ENCODE measurements at regions not wholly inside any gene's neighbourhood (a gene's known extent, or its start where the extent isn't known, plus 50 kb on each side); places are given as distances from the start of the nearest gene placed in this dataset.
A peak's percentile ranks its signal among the peaks of the same experiment; 100 is the strongest.

DNA sequence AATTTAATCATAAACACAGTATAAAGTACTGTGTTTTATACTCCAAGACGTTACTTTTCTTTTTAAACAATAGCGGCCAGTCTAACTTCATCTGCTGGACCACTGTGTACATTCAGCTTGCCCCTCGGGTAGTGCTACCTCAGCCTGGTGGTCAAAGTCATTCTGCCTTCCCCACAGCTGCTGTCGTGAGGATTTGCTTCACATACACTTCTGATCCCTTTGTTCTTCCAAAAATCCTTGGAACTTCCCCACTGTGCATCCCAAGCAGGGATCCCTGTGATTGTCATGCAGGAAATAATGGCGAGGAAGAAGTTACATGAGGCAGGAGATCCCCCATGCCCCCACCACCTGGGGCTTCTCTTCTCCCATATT lies 234.9 kb upstream of the STARD13 start:
- no peak for DNase-seq

DNA sequence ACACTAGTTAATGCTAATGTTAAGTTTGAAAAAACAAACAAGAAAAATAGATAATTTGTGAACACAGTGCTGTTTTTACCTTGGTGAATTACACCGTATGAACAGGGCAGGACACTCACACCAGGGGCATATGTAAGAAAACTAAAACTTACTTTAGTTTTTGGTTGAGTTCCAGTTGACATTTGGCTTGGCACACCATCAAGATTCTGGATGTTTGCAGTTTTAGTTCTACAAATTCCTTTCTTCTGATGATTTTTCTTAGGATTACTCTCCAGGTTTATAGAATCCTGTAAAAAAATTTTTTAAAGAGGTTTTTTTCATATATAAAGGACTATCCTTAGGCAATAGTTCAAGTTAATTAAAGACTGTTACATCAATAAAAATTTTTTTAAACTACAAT lies 238.5 kb upstream of the STARD13 start:
- no peak for DNase-seq

DNA sequence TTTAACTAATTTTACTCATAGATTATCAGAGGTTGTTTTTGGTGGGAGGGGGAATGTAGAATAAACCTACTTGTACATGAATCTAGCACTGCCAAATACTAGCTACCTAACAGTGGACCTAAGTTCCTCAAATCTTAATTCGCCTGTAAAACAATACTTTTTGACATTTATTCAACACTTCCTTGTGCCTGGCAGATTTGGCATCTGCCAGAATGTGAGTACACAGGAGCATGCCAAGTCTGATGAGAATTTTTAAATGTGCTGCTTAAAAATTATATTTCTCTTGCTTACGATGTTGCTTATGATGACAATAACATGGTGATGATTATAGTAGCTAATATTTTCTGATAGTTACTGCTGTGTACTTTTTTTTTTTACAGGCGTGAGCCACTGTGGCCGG lies 240.2 kb upstream of the STARD13 start:
- DNase-seq: no peak

DNA sequence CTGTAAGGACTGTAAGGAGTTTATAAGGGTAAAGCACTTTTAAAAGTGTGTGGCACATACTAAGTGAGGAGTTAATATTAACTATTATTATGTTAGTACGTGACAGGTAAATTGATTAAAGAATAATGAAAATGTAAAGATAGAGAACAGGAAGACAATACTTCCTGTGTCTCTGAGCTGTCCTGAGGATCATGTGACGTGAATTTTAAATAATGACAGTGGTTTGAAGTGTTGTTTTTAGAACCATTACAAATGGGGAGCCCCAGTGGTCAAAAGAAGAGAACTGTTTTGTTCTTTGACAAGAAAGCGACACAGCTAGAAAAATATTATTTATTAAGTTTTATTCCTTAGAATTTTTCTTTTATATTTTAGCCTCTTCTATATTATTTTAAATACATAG lies 241.2 kb upstream of the STARD13 start:
- DNase-seq: no peak

DNA sequence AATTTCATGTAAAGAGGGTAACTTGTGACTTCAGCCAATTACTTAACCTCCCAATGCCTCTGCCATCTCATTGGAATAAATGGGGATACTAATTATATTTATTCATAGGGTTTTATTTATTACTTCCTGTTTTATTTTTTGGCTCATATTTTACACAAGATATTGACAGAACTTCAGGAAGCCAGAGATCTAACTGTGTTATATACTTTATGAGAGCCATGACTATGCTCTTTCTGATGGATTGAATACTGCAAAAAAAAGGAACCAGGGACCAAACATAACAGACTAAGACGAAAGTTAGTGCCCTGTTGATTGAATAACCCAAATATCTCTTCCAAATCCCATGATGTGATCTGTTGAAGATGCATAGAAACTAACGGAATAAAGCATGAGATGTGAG lies 243.3 kb upstream of the STARD13 start:
- no peak for DNase-seq

DNA sequence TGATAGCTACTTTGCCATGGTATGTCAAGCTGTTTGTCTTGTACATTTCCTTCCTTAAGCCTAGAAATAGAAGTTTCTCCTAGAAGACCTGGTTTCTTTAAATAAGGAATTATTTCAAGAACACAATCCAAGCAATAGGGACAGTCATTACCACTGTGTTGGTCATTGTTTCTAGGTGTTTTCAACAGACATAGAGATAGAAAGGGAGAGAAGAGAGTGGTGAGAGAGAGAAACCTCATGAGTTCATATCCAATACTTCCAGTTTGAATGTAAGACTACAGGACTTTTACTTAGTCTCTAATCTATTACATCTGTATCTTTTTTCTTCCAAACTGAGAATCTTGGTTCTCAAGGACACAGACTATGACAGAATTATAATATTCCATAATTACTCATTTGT lies 245.9 kb upstream of the STARD13 start:
- DNase-seq: no peak

DNA sequence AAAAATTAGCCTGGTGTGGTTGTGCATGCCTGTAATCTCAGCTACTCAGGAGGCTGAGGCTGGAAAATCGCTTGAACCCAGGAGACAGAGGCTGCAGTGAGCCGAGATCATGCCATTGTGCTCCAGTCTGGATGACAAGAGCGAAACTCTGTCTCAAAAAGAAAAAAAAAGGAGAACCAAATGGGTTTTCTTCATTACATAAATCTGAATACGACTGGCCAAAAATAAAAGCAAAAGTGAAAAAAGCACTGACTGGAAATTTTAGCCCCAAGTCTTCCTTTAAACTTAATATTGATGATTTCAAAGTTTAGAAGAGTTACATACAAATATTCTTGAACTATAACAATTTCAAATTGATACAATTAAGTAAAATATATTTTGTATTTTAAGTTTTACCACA lies 249.5 kb upstream of the STARD13 start:
- no peak for DNase-seq

DNA sequence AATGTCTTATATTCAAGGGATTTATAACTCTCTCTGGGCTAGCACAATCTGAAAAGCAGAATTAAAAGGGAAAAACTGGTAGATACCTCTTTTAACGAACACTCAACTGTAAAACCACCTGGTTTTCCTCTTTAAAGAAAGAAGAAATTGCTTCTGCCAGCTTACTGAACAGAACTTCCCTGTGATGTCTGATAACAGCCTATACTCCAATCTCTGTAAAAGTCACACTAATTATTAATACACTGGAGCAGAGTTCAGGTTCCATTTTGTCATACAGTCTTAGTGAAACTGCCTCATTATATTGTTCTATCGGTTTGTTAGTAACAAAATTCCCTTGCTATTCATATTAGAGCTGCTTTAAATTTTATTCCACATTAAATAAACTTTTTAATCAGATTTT lies 251.0 kb upstream of the STARD13 start:
- DNase-seq: no peak

DNA sequence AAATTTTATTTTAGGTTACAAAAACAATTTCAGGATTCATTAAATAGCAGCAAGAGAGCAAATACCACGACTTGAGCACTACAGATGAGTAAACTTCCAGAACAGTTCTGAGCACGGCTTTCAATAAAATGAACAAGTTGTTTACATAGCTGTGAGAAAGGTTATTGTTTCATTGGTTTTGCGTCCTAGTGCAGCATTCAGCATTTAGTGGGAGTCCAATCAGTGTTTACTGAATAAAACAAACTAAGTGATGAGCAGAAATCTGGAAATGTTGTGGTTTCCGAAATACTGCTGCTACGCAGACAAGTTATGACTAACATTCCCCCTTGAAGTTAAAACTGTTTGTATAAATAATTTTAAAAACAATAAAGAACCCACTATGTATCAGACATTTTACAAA lies 251.5 kb upstream of the STARD13 start:
- no peak for DNase-seq

DNA sequence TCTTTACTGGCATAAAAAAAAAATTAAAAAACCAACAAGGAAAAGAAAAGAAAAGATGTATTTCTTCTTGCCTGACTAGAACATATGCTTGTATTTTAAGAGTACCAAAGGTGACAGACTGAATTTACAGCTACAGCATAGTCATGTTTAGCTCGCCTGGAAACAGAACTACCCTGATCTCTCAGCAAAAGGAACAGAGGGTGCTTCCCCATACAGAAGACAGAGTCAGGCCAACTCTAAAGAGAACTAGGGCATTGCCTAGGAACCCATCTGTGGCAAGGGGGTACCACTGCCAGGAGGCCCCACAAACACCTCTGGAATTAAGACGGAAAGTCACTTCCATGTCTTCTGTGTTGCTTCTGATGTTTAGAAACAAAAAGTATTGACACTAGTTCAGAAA lies 252.1 kb upstream of the STARD13 start:
- no peak for DNase-seq

DNA sequence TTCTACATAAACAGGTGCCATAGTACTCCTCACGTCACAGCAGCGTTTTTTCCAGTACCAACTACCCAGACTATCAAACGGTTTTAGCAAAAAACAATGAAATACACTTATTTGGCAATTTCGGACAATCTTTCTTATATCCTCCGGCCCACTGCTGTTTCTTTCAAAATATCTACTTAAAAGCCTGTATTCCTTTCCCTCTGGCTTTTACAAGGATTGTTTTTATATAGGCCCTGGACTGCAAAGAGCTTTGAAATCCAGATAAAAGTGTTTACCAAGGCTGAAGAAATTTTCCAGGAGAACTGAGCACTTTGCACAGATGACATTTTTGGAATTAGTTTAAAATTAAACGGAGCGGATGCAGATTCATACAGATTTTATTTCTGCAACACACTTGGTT lies 255.9 kb upstream of the STARD13 start:
- DNase-seq: no peak

DNA sequence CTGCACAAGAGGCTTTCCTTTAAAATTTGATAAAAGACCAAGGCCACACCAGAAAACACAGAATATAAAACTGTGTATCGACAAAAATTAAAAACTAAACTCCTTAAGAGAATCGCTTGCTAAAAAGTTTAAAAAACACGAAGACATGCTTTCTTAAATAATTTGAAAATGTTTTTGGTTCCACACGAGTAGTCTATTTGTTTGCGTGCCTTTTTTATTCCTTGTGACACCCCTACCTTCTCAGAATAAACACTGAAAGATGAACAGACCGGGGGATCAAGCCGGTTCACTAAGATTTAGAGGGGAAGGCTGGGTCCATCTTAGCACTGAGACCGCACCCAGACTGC lies 256.4 kb upstream of the STARD13 start:
- DNase-seq: no peak

DNA sequence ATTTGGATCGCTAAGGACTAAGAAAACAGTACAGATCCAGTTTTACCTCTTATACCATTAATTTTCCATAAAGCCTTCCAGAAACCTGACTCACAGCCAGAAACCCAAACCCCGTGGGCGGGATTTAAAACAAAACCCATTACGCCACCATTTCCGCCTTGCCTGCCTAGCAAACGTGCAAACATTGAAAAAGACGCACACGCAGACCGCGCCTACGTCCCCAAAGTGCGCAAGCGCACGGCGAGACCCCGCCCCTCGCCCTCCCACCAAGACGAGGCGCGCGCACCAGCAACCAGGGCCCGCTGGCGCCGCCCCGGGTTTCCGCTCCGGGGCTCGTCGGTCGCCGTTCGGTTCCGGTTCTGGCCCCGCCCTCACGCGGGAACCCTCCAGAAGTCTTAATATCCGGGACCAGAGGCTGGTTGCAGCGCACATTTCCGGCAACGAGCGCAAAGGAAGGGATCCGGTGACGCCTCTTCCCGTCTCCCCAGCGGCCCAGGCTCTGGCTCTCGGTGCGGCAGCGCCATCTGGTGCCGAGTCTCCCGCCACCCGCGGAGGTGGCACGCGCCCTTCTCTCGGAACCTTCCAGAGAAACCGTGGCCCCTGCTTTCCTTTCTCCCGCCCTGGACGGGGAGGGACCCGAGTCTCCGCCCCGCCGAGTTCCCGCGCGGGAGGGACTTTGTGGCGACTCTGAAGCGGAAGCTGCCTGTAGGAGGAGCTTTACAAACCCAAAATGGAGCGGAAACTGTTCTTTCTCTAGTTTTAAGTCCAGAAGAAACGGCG lies 256.9 kb upstream of the STARD13 start:
- DNase-seq: peak; percentile 98

DNA sequence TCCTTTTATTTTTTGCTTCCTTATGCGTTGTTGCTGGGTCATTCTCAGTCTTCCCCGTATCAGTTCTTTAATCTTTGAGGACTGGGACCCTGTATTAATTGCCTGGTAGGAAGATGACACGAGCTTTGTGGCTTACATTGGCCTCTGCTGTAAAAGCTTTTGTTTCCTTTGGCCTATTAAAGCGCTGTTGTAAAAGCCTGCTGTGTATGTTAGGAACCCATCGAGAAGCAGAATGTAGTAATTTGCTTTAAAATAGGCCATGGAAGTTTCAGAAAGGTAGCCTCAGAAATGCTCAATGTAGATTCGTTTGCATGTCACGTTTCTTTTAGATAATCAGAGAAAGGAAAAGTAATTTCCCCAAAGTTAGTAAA lies 257.5 kb upstream of the STARD13 start:
- DNase-seq: no peak

DNA sequence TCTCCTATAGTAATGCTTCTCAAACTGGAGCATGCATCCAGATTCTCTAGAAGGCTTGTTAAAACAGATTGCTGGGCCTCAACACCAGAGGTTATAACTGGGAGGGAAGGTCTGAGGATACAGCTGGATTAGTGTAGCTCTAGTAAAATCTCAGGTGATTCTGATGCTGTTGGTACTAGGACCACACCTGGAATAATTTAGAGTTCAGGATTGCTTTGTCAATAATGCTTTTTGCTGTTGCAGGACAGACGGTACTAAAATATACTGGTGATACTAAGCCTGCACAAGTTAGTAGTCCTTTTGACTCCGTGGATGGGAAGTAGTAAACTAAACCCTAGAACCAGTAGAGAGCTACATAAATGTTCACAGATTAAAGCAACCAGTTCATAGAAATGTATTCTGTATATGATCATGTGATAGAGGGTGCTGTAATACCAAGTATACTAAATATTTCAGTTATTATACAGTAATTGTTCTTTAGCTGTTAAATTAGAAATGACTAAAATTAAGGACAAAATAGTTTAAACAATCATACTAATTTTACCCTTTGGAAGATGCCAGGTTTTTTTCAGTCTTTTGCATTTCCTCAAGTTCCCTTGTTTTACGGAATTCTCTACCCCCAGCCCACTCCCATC lies 258.2 kb upstream of the STARD13 start:
- no peak for DNase-seq

DNA sequence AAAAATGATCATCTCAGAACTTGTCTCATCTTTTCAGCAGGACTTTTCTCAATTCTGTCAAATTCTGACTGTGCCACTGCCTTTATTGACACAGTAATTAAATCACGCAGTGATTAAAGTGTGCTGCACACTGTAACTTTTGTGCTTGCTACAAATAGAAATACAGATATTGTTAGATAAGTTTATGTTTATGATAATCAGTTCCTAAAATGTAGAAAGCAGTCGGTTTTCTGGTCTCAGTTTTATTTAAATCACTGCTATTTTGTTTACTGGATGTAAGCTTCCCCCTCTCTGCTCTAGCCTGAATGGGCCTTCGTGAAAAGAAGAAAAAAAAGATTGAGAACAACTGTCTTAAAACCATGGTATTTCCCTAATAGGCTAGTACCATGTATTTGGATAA lies 258.8 kb upstream of the STARD13 start:
- DNase-seq: no peak

DNA sequence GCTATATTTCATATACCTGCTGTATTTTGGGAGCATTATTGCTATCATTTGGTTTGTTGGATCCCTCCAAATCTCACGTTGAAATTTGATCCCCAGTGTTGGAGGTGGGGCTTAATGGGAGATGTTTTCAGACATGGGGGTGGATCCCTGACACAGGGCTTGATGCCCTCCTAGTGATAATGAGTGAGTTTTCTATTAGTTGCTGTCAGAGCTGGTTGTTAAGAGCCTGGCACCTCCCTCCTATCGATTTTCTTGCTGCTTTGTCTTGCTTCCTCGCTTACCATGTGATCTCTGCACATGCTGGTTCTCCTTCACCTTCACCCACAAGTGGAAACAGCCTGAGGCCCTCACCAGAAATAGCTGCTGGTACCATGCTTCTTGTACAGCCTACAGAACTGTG lies 259.9 kb upstream of the STARD13 start:
- no peak for DNase-seq

DNA sequence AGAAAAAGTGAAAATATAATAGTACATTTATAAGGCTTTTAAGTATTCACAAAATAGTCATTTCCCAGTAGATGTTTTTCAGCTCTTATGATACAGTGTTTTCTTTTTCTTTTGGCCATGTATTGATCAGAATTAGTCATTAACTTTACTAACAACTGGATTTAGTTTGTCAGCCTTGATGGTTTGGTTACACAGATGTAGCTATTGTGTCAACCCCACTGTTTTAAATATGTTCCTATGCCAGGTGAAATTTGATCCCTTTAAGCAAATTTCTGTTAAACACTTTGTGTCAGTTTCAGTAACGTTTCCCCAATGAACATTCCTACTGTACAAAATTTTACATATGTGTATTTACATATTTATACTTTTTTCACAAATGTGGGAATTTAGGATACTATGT lies 261.5 kb upstream of the STARD13 start:
- no peak for DNase-seq

DNA sequence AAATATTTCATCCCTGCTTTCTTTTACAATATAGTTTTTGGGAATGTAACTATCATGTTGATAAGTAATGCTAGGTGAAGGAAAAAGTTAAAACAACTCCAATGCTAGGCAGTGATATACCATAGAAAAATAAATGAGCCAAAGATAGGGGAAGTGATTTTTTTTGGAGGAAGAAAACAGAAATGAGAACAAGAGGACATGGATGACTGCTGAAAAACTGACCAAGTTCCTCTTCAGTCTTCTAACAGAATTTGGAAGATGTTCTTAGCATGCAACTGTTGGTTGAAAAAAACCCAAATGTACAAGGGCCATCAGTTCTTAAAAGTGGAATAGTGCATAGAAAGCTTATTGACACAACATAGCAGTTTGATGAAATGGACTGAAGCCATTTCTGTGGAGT lies 262.5 kb upstream of the STARD13 start:
- no peak for DNase-seq

DNA sequence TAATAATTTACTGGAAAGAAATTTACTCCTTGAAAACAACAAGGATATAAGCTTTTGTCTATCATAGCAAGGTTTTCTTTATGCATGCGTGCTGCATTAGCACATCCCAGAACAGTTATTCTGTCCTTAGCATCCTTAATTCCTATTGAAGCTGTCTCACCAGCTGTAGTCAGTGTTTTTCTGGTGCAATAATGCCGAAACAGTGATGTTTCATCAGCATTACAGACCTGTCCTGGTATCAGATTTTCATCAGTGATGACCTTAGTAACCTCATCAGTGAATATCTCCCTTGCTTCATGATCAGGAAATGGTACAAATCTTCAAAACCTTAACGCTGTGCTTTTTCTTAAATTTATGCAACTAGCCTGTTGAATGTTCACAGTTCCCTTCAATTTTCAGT lies 264.7 kb upstream of the STARD13 start:
- no peak for DNase-seq

DNA sequence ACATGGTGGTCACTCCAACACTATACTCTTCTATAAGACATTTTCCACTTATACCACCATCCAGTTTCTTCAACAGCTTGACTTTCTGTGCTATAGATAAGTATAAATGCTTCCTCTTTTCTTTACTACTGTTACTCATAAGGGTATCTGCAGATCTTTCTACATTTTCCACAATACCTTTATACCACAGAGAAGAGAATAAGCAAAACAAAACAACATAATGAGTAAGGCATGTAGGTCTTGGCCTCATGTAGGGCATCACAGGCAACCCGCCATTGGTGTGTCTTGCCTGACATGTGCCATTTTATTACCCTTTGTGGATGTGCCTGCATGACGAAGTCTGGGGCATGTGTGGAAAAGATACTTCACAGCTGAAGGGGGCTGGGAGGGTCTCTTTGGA lies 265.3 kb upstream of the STARD13 start:
- DNase-seq: no peak

DNA sequence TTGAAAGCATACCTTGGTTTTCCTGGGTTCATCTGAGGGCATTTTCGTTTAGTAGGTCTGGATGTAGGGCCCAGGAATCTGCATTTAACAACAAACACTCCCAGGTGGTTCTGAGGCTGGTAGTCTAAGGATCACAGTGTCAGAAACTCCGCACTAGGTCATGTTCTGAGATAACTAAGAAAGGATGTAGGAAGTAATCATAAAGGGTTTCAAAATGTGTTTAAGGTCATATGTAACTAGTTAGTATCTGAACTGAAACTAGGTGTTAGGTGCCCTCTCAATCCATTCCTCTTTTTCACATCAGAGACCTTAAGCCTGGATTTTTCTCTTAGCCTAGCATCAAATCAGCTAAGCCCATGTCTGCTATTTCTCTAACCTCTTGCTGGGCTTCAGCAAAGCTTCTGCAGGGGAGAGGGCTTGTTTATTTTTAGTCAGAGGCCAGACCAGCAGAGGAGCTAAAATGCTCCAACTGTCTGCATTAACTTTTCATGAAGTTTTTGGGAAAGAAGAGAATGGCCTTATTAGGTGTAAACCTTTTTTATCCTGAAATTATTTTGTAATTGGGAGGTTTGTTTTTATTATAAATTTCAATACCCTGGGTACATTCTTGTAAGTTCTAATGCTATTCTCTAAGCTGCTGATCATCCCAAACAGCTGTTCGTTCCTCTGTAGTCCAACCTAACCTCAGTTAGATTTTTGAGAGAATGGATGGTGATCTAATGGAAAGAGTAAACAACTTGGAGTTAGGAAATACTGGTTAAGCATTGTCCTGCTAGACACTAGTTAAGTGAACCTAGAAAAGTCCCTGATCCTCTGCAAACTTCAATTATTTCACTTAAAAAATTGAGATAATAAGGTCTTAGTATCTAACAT lies 262.8 kb upstream of the RFC3 start:
- no peak for DNase-seq

DNA sequence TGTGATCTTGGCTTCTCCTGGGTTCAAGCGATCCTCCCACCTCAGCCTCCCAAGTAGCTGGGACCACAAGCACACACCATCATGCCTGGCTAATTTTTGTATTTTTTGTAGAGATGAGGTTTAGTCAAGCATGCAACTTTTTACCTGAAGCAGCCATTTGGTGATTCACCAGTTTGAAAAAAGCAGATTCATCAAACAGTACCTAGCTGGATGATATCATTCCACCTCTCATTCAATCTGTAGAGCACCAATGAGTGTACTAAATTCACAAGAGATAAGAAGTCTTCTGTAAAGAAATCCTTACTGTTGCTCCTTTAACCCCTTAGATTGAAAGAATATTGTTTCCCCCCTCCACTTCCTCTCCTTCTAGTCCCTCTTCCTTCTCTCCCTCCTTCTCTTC lies 261.1 kb upstream of the RFC3 start:
- no peak for DNase-seq

DNA sequence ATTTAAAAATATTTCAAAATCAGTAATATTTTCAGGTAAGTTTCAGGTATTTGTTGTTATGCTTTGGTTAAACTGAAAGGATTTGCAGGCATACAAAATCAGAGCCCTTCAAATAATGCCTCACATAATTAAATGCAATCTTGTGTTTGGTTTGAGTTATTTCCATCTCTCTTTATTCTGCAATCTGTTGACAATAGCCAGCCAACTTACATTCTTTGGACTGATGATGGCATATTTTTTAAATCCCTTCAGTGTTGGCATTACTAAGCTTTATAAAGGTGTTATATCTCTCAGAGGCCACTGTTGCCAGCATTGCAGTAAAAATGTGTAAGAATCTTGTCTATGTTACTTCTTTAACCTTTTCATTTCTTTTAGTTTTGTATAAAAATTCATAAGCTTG lies 257.2 kb upstream of the RFC3 start:
- no peak for DNase-seq

Data from activated CD4-positive, alpha-beta T cell treated with anti-CD3 and anti-CD28 coated beads, Interleukin-2, amount 50 U/mL, for 1 hour (primary cell).